ENCODE measurements at regions not wholly inside any gene's neighbourhood (a gene's known extent, or its start where the extent isn't known, plus 50 kb on each side); places are given as distances from the start of the nearest gene placed in this dataset.

- Mint-ChIP-seq H3K4me1 (no peaks in the 10 kb centered on the region), H3K36me3 (ENCODE audit: low read depth) (no peaks in the 10 kb centered on the region), H3K27me3 (ENCODE audit: insufficient read depth, low read depth, poor library complexity) (peaks cover 2% of the 10 kb centered on the region), H3K27ac (no peak overlapping the region), H3K4me3 (no peak overlapping the region), H3K9me3 (no peaks in the 10 kb centered on the region)
- Histone ChIP-seq H3K27me3 (ENCODE audit: insufficient read depth) (no peaks in the 10 kb centered on the region), H3K9me2 (ENCODE audit: insufficient read depth) (no peaks in the 10 kb centered on the region), H3K4me2 (no peak overlapping the region), H2AFZ (no peak overlapping the region), H3K36me3 (ENCODE audit: insufficient read depth) (no peaks in the 10 kb centered on the region), H3K4me1 (ENCODE audit: insufficient read depth) (no peaks in the 10 kb centered on the region), H3F3A (replicated peaks; ENCODE audit: low read depth) (no peaks in the 10 kb centered on the region), H3K79me2 (replicated peaks; ENCODE audit: insufficient read depth) (no peaks in the 10 kb centered on the region), H4K20me1 (replicated peaks; ENCODE audit: insufficient read depth) (no peaks in the 10 kb centered on the region), H3K4me3 (no peak overlapping the region), H3K27ac (ENCODE audit: low read depth) (no peak overlapping the region)
- no peak for DNase-seq (ENCODE audit: low spot score)
- TF ChIP-seq ZNF462 (CRISPR knock-in tag; IDR thresholded peaks at IDR 0.05) (no peak), POLR2AphosphoS5 (IDR thresholded peaks at IDR 0.05; ENCODE audit: low read depth) (no peak), ETS1 (IDR thresholded peaks at IDR 0.05) (no peak), ZNF331 (CRISPR knock-in tag; IDR thresholded peaks at IDR 0.05; ENCODE audit: low read depth) (no peak), CTCF (conservative IDR thresholded peaks at IDR 0.05; ENCODE audit: low read depth in 2 of 2) (no peak), NANOG (IDR thresholded peaks at IDR 0.05; ENCODE audit: borderline replicate concordance) (no peak), EZH2phosphoT487 (IDR thresholded peaks at IDR 0.05; ENCODE audit: unreplicated experiment) (no peak), STAT1 (IDR thresholded peaks at IDR 0.05; ENCODE audit: unreplicated experiment) (no peak), ZNF114 (CRISPR knock-in tag; IDR thresholded peaks at IDR 0.05) (no peak), EZH2 (IDR thresholded peaks at IDR 0.05; ENCODE audit: low read depth, unreplicated experiment) (no peak), CREB1 (CRISPR knock-in tag; IDR thresholded peaks at IDR 0.05; ENCODE audit: low read depth) (no peak), REST (IDR thresholded peaks at IDR 0.05; ENCODE audit: unreplicated experiment) (no peak), JUNB (IDR thresholded peaks at IDR 0.05; ENCODE audit: unreplicated experiment) (no peak)
- ATAC-seq, result no peak
Measured at GRCh38 chr6:150745896-150746295, 119.6 kb upstream of the MTHFD1L start.
